H1 (cell line): ENCODE measurements at regions not wholly inside any gene's neighbourhood (a gene's known extent, or its start where the extent isn't known, plus 50 kb on each side); places are given as distances from the start of the nearest gene placed in this dataset.

Experiments used
- CTCF ChIA-PET: fragments of 300-600 bp; sonication (Branson Sonifier 250); formaldehyde crosslinking; loops from one replicate; lab custom pipeline; 2021; ENCODE audit not compliant: partially characterized antibody; lab: Charles Lee
- POLR2A ChIA-PET: fragments of 300-600 bp; sonication (Branson Sonifier 250); formaldehyde crosslinking; loops from one replicate; lab custom pipeline; 2021; ENCODE audit warnings: inconsistent platforms; ENCODE audit not compliant: partially characterized antibody; lab: Charles Lee
- DNase-seq, 2 experiments: peaks; one replicate each; pipeline versions ENCODE4 v3.0.0 to v3.0.0-alpha.2; 2010 to 2022; ENCODE audit warnings: low spot score in 2 of 2, low read depth in 1 of 2, mixed read lengths in 1 of 2
- FAIRE-seq: peaks from 2 replicates; lab custom pipeline; 2011; peaks lifted over from hg19 to GRCh38; lab: Jason Lieb, UNC
- H2AFZ ChIP-seq: 2 replicates; pipeline ENCODE4 v1.8.1; 2012; ENCODE audit warnings: low read length, inconsistent platforms
- H2AK5ac ChIP-seq: 2 replicates; pipeline ENCODE4 v1.6.1; 2013; ENCODE audit warnings: low read depth, low read length
- H2BK120ac ChIP-seq: replicated peaks from 2 replicates; pipeline ENCODE3; 2013; ENCODE audit warnings: low read depth, low read length, inconsistent platforms
- H2BK12ac ChIP-seq: 2 replicates; pipeline ENCODE4 v1.6.1; 2013; ENCODE audit warnings: low read depth, low read length
- H2BK15ac ChIP-seq: 2 replicates; pipeline ENCODE4 v1.6.1; 2013; ENCODE audit warnings: low read length
- H2BK20ac ChIP-seq: 2 replicates; pipeline ENCODE4 v1.6.1; 2013; ENCODE audit warnings: low read length
- H2BK5ac ChIP-seq: 2 replicates; pipeline ENCODE4 v1.6.1; 2013; ENCODE audit warnings: low read depth, low read length
- H3K14ac ChIP-seq: 2 replicates; pipeline ENCODE4 v1.6.1; 2013; ENCODE audit warnings: inconsistent platforms; ENCODE audit not compliant: insufficient read length
- H3K18ac ChIP-seq: 2 replicates; pipeline ENCODE4 v1.6.1; 2013; ENCODE audit warnings: low read length; ENCODE audit errors: extremely low read depth
- H3K23ac ChIP-seq: 2 replicates; pipeline ENCODE4 v1.6.1; 2013; ENCODE audit warnings: inconsistent platforms; ENCODE audit not compliant: insufficient read length
- H3K23me2 ChIP-seq: 2 replicates; pipeline ENCODE4 v1.6.1; 2013; ENCODE audit warnings: low read depth, low read length
- H3K27ac ChIP-seq: 2 replicates; pipeline ENCODE4 v1.6.1; 2011; ENCODE audit warnings: low read depth, low read length, inconsistent platforms
- H3K27me3 ChIP-seq, 4 experiments: replicated peaks in 1 of 4; 1 replicate in 1 of 4; 2 replicates in 3 of 4; pipeline versions ENCODE4 v1.6.1 to v1.8.1; 2011 to 2013; ENCODE audit warnings: low read length in 3 of 4, mild to moderate bottlenecking in 3 of 4, inconsistent platforms in 2 of 4, mixed read lengths in 2 of 4, moderate library complexity in 1 of 4; ENCODE audit not compliant: control insufficient read depth in 3 of 4, insufficient read depth in 3 of 4; ENCODE audit errors: extremely low read depth in 1 of 4
- H3K36me3 ChIP-seq, 4 experiments: 2 replicates each; pipeline versions ENCODE4 v1.6.1 to v1.8.1; 2011 to 2013; ENCODE audit warnings: mild to moderate bottlenecking in 4 of 4, low read length in 3 of 4, moderate library complexity in 2 of 4, control low read depth in 1 of 4, inconsistent platforms in 1 of 4; ENCODE audit not compliant: insufficient read depth in 4 of 4, control insufficient read depth in 2 of 4
- H3K4ac ChIP-seq: replicated peaks from 2 replicates; pipeline ENCODE3; 2013; ENCODE audit warnings: low read length, low read depth, mixed read lengths, inconsistent platforms; ENCODE audit not compliant: insufficient read length
- H3K4me1 ChIP-seq, 4 experiments: replicated peaks in 1 of 4; 1 replicate in 1 of 4; 2 replicates in 3 of 4; pipeline versions ENCODE4 v1.6.1 to v1.8.1; 2011 to 2013; ENCODE audit warnings: low read length in 3 of 4, inconsistent platforms in 2 of 4, mixed read lengths in 1 of 4; ENCODE audit not compliant: insufficient read depth in 4 of 4, control insufficient read depth in 3 of 4
- H3K4me2 ChIP-seq, 2 experiments: 2 replicates each; pipeline versions ENCODE4 v1.6.1 to v1.8.1; 2011 to 2013; ENCODE audit warnings: low read depth in 2 of 2, low read length in 2 of 2, control low read depth in 1 of 2, inconsistent platforms in 1 of 2, mild to moderate bottlenecking in 1 of 2; ENCODE audit not compliant: insufficient read depth in 1 of 2
- H3K4me3 ChIP-seq, 4 experiments: fragments of 200-600, 300-600 bp in 1 of 4; sonication (generic), shearing (Covaris generic), sonication (Bioruptor Twin) in 1 of 4; 2 replicates each; pipeline versions ENCODE4 v1.5.1 to v1.8.1; 2011 to 2016; ENCODE audit warnings: low read length in 4 of 4, low read depth in 3 of 4, control low read depth in 2 of 4, inconsistent platforms in 2 of 4, mild to moderate bottlenecking in 2 of 4, mixed read lengths in 1 of 4, moderate library complexity in 1 of 4; ENCODE audit not compliant: insufficient read depth in 2 of 4; ENCODE audit errors: extremely low read depth in 1 of 4
- H3K56ac ChIP-seq: replicated peaks from 2 replicates; pipeline ENCODE3; 2013; ENCODE audit warnings: low read depth, mild to moderate bottlenecking, mixed read lengths, low read length, inconsistent platforms; ENCODE audit not compliant: insufficient read length
- H3K79me1 ChIP-seq: 2 replicates; pipeline ENCODE4 v1.6.1; 2013; ENCODE audit warnings: low read depth, low read length, control low read depth
- H3K79me2 ChIP-seq, 2 experiments: 2 replicates each; pipeline versions ENCODE4 v1.6.1 to v1.8.1; 2012 to 2013; ENCODE audit warnings: low read length in 2 of 2, mild to moderate bottlenecking in 2 of 2, inconsistent platforms in 1 of 2; ENCODE audit not compliant: insufficient read depth in 2 of 2, control insufficient read depth in 1 of 2
- H3K9ac ChIP-seq, 4 experiments: replicated peaks in 1 of 4; 1 replicate in 1 of 4; 2 replicates in 3 of 4; pipeline versions ENCODE4 v1.6.1 to v1.8.1; 2011 to 2013; ENCODE audit warnings: low read depth in 3 of 4, low read length in 3 of 4, control low read depth in 2 of 4, mild to moderate bottlenecking in 2 of 4, moderate library complexity in 2 of 4, inconsistent platforms in 1 of 4; ENCODE audit errors: extremely low read depth in 1 of 4
- H3K9me3 ChIP-seq, 2 experiments: 2 replicates each; pipeline versions ENCODE4 v1.6.1 to v1.8.1; 2012 to 2013; ENCODE audit warnings: mild to moderate bottlenecking in 2 of 2, moderate library complexity in 2 of 2, control low read depth in 1 of 2, inconsistent platforms in 1 of 2, low read depth in 1 of 2, low read length in 1 of 2, mixed read lengths in 1 of 2; ENCODE audit not compliant: insufficient read depth in 2 of 2
- H4K20me1 ChIP-seq, 2 experiments: replicated peaks in 1 of 2; 2 replicates each; pipeline versions ENCODE3 to v1.8.1; 2011 to 2013; ENCODE audit warnings: inconsistent platforms in 2 of 2, low read length in 2 of 2, mild to moderate bottlenecking in 1 of 2; ENCODE audit not compliant: insufficient read depth in 2 of 2, control insufficient read depth in 1 of 2
- H4K5ac ChIP-seq: 2 replicates; pipeline ENCODE4 v1.6.1; 2013; ENCODE audit warnings: low read length, low read depth, mixed read lengths, inconsistent platforms; ENCODE audit not compliant: insufficient read length
- H4K8ac ChIP-seq: 2 replicates; pipeline ENCODE4 v1.8.0; 2013; ENCODE audit warnings: mild to moderate bottlenecking, moderate library complexity, low read length, inconsistent platforms; ENCODE audit not compliant: insufficient read depth; ENCODE audit errors: extremely low read depth
- H4K91ac ChIP-seq: replicated peaks from 2 replicates; pipeline ENCODE3; 2013; ENCODE audit warnings: low read length, mixed read lengths, inconsistent platforms; ENCODE audit not compliant: insufficient read length
- CTCF ChIP-seq, 3 experiments: IDR thresholded peaks; 1 replicate in 2 of 3; 2 replicates in 1 of 3; pipeline versions ENCODE4 v1.5.1 to v1.6.1; 2011; ENCODE audit warnings: low read length in 3 of 3, mild to moderate bottlenecking in 3 of 3, inconsistent platforms in 2 of 3, low read depth in 1 of 3, moderate library complexity in 1 of 3; ENCODE audit not compliant: insufficient read depth in 1 of 3; ENCODE audit errors: control extremely low read depth in 1 of 3
- NANOG ChIP-seq: IDR thresholded peaks from 2 replicates; pipeline ENCODE4 v1.6.1; 2011; ENCODE audit warnings: low read length, low read depth, mild to moderate bottlenecking, inconsistent platforms; ENCODE audit not compliant: insufficient read depth, poor library complexity, severe bottlenecking
- SRF ChIP-seq: IDR thresholded peaks from 2 replicates; pipeline ENCODE4 v1.6.1; 2011; ENCODE audit warnings: mild to moderate bottlenecking, low read depth, low read length, moderate library complexity
- SUZ12 ChIP-seq: fragments of 200-600 bp; sonication (generic); IDR thresholded peaks from 2 replicates; pipeline ENCODE4 v1.6.1; 2012; ENCODE audit warnings: mild to moderate bottlenecking, inconsistent platforms, low read length, moderate library complexity, mixed read lengths
- WGBS, 2 experiments: shearing (Covaris generic) in 1 of 2; methylation state at CpG; one replicate each; pipeline versions ENCODE4 v1.1.6 to v1.1.7; 2013 to 2015; ENCODE audit warnings: low lambda C conversion rate in 2 of 2, mixed read lengths in 2 of 2, inconsistent platforms in 1 of 2, low coverage in 1 of 2, missing lambda C conversion rate in 1 of 2; ENCODE audit not compliant: insufficient replicate concordance in 2 of 2, insufficient coverage in 1 of 2, insufficient read length in 1 of 2; ENCODE audit errors: extremely low coverage in 1 of 2, missing lambda C conversion rate in 1 of 2; 5-methylcytosine and 5-hydroxymethylcytosine counted together

- ChIA-PET POLR2A (no interaction called here), CTCF (interaction anchor here (0.6 to 1.1 kb wide), 4 partner anchors 32 to 184 kb away, joined by 3 read pairs; no protein-coding TSS in a partner anchor)
- no peak for FAIRE-seq
- no peak for TF ChIP-seq SRF
- no peak for TF ChIP-seq NANOG
- no peak for TF ChIP-seq CTCF (IDR thresholded peaks at IDR 0.05; ENCODE audit: control extremely low read depth in 1 of 3, insufficient read depth in 1 of 3, low read depth in 1 of 3, low read length in 3 of 3)
- no peak for TF ChIP-seq SUZ12
These were observed 151.3 kb downstream of the PTPN11 start for GRCh38 chr12:112570096-112570495.

More at GRCh38 chr12:112570096-112570495, 151.3 kb downstream of the PTPN11 start:
- no peaks in the 10 kb centered on the region for H3K79me1 ChIP-seq
- H2AFZ ChIP-seq = no peak overlapping the region
- no peak overlapping the region for H3K9ac ChIP-seq
- no peak overlapping the region for H4K91ac ChIP-seq
- peaks cover 5% of the 10 kb centered on the region; the same call in 1 of the 2 replicates for H3K23me2 ChIP-seq
- no peaks in the 10 kb centered on the region for H4K20me1 ChIP-seq
- H4K8ac ChIP-seq = no peak overlapping the region
- H3K9me3 ChIP-seq = no peaks in the 10 kb centered on the region
- peaks cover 0 to 2% (median 0%) of the 10 kb centered on the region in 4 experiments; a peak in 1 of 7 replicates for H3K4me1 ChIP-seq
- no peak overlapping the region for H2AK5ac ChIP-seq
- H3K14ac ChIP-seq = no peak overlapping the region
- H3K23ac ChIP-seq = no peak overlapping the region
- H3K79me2 ChIP-seq = no peaks in the 10 kb centered on the region
- H2BK15ac ChIP-seq = no peak overlapping the region
- H3K27me3 ChIP-seq = peaks cover 8 to 20% (median 13%) of the 10 kb centered on the region in 4 experiments
- no peak overlapping the region for H3K4me3 ChIP-seq
- no peak for DNase-seq
- no peak overlapping the region for H3K56ac ChIP-seq
- no peak overlapping the region for H3K4ac ChIP-seq
- H3K18ac ChIP-seq = no peak overlapping the region
- no peak overlapping the region for H4K5ac ChIP-seq
- WGBS, 2 experiments = 86% methylated on average over 7 of the region's 7 CpGs; no CpG with 5 or more reads in 1 of the 2 experiments
- no peaks in the 10 kb centered on the region for H3K36me3 ChIP-seq
- H3K4me2 ChIP-seq = no peak overlapping the region
- H3K27ac ChIP-seq = no peak overlapping the region
- no peak overlapping the region for H2BK120ac ChIP-seq
- H2BK12ac ChIP-seq = no peak overlapping the region
- H2BK5ac ChIP-seq = no peak overlapping the region
- no peak overlapping the region for H2BK20ac ChIP-seq
